Common myeloid progenitor, CD34-positive (primary cell): ENCODE measurements at regions not wholly inside any gene's neighbourhood (a gene's known extent, or its start where the extent isn't known, plus 50 kb on each side); places are given as distances from the start of the nearest gene placed in this dataset.

Source experiments
- CTCF ChIA-PET: fragments of 350-600 bp; sonication (Branson Sonifier 250); formaldehyde crosslinking; loops from one replicate; lab custom pipeline; 2021; ENCODE audit warnings: antibody characterized with exemption; lab: Charles Lee
- POLR2A ChIA-PET: fragments of 350-600 bp; sonication (Branson Sonifier 250); formaldehyde crosslinking; loops from one replicate; lab custom pipeline; 2021; ENCODE audit warnings: antibody characterized with exemption; lab: Charles Lee
- DNase-seq, 3 donors: peaks; one replicate each; pipeline versions ENCODE4 v3.0.0 to v3.0.0-alpha.2; 2013
- H3K27ac ChIP-seq, 2 experiments: 1 replicate in 1 of 2; 2 replicates in 1 of 2; pipeline ENCODE4 v1.7.0; 2013; ENCODE audit warnings: inconsistent platforms in 2 of 2, low read length in 2 of 2, mild to moderate bottlenecking in 2 of 2, low read depth in 1 of 2, moderate library complexity in 1 of 2; ENCODE audit not compliant: severe bottlenecking in 2 of 2, insufficient read depth in 1 of 2, poor library complexity in 1 of 2
- H3K27me3 ChIP-seq, 5 experiments: replicated peaks in 2 of 5; 1 replicate in 3 of 5; 2 replicates in 2 of 5; pipeline versions ENCODE4 v1.6.1 to v1.7.0; 2013; ENCODE audit warnings: low read length in 4 of 5, mild to moderate bottlenecking in 2 of 5, moderate library complexity in 2 of 5, inconsistent platforms in 1 of 5; ENCODE audit not compliant: insufficient read depth in 5 of 5, control insufficient read depth in 4 of 5
- H3K36me3 ChIP-seq, 4 experiments: 1 replicate in 2 of 4; 2 replicates in 2 of 4; pipeline versions ENCODE4 v1.6.1 to v1.7.0; 2013; ENCODE audit warnings: low read length in 3 of 4, control low read depth in 1 of 4, mild to moderate bottlenecking in 1 of 4; ENCODE audit not compliant: control insufficient read depth in 4 of 4, insufficient read depth in 4 of 4
- H3K4me1 ChIP-seq, 4 experiments: 1 replicate in 3 of 4; 2 replicates in 1 of 4; pipeline versions ENCODE4 v1.6.1 to v1.7.1; 2013; ENCODE audit warnings: low read length in 3 of 4, mild to moderate bottlenecking in 3 of 4, control low read depth in 1 of 4, inconsistent platforms in 1 of 4, moderate library complexity in 1 of 4; ENCODE audit not compliant: control insufficient read depth in 4 of 4, insufficient read depth in 4 of 4; ENCODE audit errors: control extremely low read depth in 1 of 4
- H3K4me3 ChIP-seq, 7 experiments: 1 replicate in 4 of 7; 2 replicates in 3 of 7; pipeline versions ENCODE4 v1.5.1 to v1.7.0; 2013; ENCODE audit warnings: mild to moderate bottlenecking in 7 of 7, low read length in 6 of 7, moderate library complexity in 6 of 7, inconsistent platforms in 2 of 7, low read depth in 2 of 7, control low read depth in 1 of 7; ENCODE audit not compliant: insufficient read depth in 4 of 7, control insufficient read depth in 1 of 7; ENCODE audit errors: extremely low read depth in 1 of 7
- H3K9me3 ChIP-seq, 5 experiments: 1 replicate in 4 of 5; 2 replicates in 1 of 5; pipeline versions ENCODE4 v1.6.1 to v1.7.1; 2013; ENCODE audit warnings: low read length in 4 of 5, mild to moderate bottlenecking in 2 of 5, inconsistent platforms in 1 of 5, low read depth in 1 of 5, moderate library complexity in 1 of 5; ENCODE audit not compliant: control insufficient read depth in 4 of 5, insufficient read depth in 2 of 5; ENCODE audit errors: control extremely low read depth in 1 of 5
- WGBS: methylation state at CpG from one replicate; pipeline ENCODE4 v1.1.5; 2013; ENCODE audit not compliant: insufficient coverage; 5-methylcytosine and 5-hydroxymethylcytosine counted together

DNA sequence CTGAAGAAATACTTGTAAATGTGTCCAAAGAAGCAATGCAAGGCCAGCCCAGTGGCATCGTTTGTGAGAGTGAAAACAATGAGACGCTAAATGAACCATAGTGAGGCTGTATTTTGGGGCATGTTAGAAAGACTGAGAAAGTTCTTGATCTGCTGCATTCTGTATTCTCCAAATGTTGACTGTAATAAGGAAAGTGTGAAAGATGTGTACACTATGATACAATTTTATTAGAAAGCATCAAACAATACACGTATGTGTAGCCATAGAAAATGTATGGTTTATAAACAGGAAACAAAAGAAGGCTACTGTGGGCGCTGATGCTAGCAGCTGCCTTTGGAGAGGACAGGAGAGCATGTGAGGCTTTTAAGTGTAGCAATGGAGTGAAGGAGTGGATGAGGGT is 233.5 kb upstream of the E2F8 start:
- Histone ChIP-seq H3K4me3 (no peak overlapping the region), H3K4me1 (no peaks in the 10 kb centered on the region), H3K9me3 (peaks cover 0 to 2% (median 0%) of the 10 kb centered on the region in 5 experiments), H3K36me3 (no peaks in the 10 kb centered on the region), H3K27ac (no peak overlapping the region), H3K27me3 (peaks cover 0 to 26% (median 6%) of the 10 kb centered on the region in 5 experiments)
- WGBS = 79% methylated on average over 2 of the region's 4 CpGs
- ChIA-PET CTCF (no interaction called here), POLR2A (no interaction called here)
- DNase-seq = no peak

DNA sequence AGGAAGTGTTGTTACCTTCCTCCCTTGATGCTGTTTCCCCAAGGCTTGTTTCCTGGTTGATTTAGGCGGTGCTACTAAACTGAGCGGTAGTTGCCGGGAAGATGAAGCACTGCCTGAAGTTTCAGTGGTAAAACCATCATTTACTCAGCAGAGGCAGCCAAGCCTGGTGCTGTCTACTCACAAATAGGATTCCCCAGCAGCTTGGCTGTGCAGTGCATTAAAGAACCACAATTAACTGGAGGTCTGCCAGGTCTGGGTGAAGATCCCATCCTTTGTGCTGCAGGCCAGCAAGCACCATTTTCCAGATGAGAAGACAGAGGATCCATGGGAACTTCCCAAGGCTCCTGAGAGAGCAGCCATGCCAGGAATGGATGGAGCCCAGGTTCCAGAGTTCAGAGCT is 231.9 kb upstream of the E2F8 start:
- Histone ChIP-seq H3K27ac (no peak overlapping the region), H3K9me3 (peaks cover 0 to 2% (median 0%) of the 10 kb centered on the region in 5 experiments), H3K4me3 (no peak overlapping the region), H3K4me1 (no peaks in the 10 kb centered on the region), H3K27me3 (peaks cover 0 to 27% (median 5%) of the 10 kb centered on the region in 5 experiments), H3K36me3 (no peaks in the 10 kb centered on the region)
- ChIA-PET POLR2A (no interaction called here), CTCF (no interaction called here)
- WGBS = 70% methylated on average over 3 of the region's 3 CpGs
- DNase-seq = no peak

DNA sequence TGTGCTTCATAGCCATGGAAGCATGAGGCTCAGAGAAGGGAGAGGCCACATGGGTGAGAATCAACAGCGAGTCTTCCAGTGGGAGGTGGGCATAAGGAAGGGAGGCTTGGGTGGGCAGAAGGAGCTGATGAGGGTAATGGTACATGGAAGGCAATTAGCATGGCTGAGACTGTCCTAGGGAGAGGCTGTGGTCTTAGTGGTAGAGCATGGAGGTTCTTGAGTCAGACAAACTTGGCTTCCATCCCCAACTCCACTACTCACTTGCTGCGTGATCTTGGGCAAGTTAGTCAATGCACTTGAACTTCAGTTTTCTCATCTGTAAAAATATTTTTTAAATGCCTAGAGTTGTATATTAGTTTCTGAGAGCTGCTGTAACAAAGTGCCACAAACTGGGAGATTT is 227.2 kb upstream of the E2F8 start:
- H3K27me3 ChIP-seq = peaks cover 3 to 27% (median 7%) of the 10 kb centered on the region in 5 experiments
- CTCF ChIA-PET = no interaction called here
- no peaks in the 10 kb centered on the region for H3K4me1 ChIP-seq
- no peak overlapping the region for H3K27ac ChIP-seq
- POLR2A ChIA-PET = no interaction called here
- 82% methylated on average over 1 of the region's 2 CpGs for WGBS
- H3K9me3 ChIP-seq = peaks cover 0 to 2% (median 0%) of the 10 kb centered on the region in 5 experiments
- no peak for DNase-seq
- H3K4me3 ChIP-seq = no peak overlapping the region
- no peaks in the 10 kb centered on the region for H3K36me3 ChIP-seq

DNA sequence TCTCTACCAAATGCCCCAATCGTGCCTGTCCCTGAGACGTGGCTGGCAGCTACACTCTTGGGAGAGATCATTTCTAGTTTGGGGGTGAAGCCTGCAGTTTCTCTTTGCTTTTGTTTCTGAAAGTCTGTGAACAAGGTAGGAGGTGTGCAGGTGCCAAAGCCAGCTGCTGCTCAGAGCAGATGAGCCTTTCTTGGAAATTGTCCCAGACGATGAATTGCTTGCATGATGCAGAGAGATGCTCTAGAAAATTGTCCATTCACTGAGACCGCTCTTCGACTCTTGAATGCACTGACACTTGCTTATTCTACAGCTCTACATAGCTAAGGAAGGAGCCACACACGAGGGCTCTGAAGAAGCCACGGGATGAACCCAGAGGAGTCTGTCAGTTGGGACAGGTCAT is 225.6 kb upstream of the E2F8 start:
- WGBS = 93% methylated on average over 6 of the region's 7 CpGs
- Histone ChIP-seq H3K4me3 (no peak overlapping the region), H3K27me3 (peaks cover 3 to 22% (median 7%) of the 10 kb centered on the region in 5 experiments), H3K36me3 (no peaks in the 10 kb centered on the region), H3K27ac (no peak overlapping the region), H3K4me1 (no peaks in the 10 kb centered on the region), H3K9me3 (peaks cover 0 to 2% (median 0%) of the 10 kb centered on the region in 5 experiments)
- CTCF ChIA-PET = no interaction called here
- DNase-seq = no peak
- POLR2A ChIA-PET = no interaction called here

DNA sequence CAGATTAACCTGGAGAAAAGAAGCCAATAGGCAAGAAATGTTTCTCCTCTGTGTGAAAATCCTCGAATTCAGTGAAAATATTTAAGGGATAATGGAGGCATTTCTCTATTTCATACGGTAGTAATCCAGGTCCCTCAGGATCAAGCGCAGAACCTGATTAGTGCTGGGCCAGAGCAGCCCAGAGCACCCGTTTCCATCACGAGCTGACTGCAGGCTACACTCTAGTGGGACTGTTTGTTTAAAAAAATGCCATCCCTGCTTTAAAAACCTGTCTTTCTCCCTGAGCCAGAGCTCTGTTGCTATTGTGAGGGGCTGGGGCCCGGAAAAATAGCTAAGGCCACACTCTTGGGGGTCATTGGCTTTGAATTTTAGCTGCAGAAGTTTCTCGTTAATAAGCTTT is 223.2 kb upstream of the E2F8 start:
- no peaks in the 10 kb centered on the region for H3K9me3 ChIP-seq
- CTCF ChIA-PET = no interaction called here

DNA sequence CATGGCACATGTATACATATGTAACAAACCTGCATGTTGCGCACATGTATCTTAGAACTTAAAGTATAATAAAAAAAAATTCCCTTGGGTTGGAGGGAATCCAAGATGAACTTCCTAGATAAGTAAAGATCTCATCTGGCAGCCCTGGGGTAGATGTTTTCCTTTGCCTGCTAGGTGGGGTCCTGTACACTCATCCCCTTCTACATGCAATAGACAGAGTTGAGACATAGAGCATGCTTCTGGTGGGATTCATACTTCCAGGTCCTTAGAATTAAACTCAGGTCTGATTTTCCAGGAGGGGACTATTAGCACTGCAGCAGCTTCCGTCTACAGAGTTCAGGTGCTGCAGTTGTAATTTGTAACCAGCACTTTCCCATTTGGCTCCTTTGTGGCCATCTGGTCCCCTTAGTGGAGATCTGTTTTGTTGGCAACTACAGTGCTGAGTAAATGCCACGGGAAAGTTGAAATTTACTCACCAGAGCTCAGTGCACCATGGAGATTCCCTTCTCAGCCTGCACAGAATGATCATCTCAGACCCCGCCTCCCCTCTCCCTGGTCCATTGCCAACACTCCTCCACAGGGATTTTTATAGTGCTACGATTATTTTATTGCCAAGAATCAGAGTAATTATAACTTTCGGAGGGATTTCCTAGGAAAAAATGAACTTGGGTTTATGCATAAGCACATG is 220.1 kb upstream of the E2F8 start:
- Histone ChIP-seq H3K4me1 (no peaks in the 10 kb centered on the region), H3K27me3 (peaks cover 0 to 6% (median 0%) of the 10 kb centered on the region in 5 experiments), H3K36me3 (no peaks in the 10 kb centered on the region), H3K4me3 (no peak overlapping the region), H3K9me3 (no peaks in the 10 kb centered on the region), H3K27ac (no peak overlapping the region)
- WGBS = 78% methylated on average over 2 of the region's 6 CpGs
- CTCF ChIA-PET = no interaction called here
- POLR2A ChIA-PET = no interaction called here
- no peak for DNase-seq

More for the DNA sequence above, 223.2 kb upstream of the E2F8 start:
- 91% methylated on average over 7 of the region's 7 CpGs for WGBS
- Histone ChIP-seq H3K36me3 (no peaks in the 10 kb centered on the region), H3K27me3 (peaks cover 3 to 11% (median 7%) of the 10 kb centered on the region in 5 experiments), H3K4me1 (no peaks in the 10 kb centered on the region), H3K27ac (no peak overlapping the region), H3K4me3 (no peak overlapping the region)
- POLR2A ChIA-PET = no interaction called here
- no peak for DNase-seq

DNA sequence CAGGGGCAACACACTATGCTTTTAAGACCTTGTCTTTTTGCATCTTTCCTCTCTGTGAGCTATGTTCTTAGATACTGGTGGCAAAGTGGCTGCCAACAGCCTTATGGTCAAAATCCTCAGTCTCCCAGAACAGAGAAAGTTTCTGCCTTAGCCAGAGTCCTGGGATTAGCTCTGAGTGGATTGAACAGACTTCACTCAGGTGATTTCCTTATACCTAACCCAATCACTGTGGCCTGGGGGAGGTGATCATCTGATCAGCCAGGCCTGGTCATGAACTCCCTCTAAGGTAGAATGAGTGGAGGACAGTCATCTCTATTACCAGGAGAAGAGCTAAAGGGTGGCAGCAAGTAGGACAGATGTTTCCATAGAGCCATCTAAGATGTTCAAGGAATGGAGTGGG is 218.5 kb upstream of the E2F8 start:
- H3K36me3 ChIP-seq = no peaks in the 10 kb centered on the region
- no peaks in the 10 kb centered on the region for H3K4me1 ChIP-seq
- H3K4me3 ChIP-seq = no peak overlapping the region
- peaks cover 0 to 4% (median 0%) of the 10 kb centered on the region in 5 experiments for H3K27me3 ChIP-seq
- H3K27ac ChIP-seq = no peak overlapping the region
- CTCF ChIA-PET = no interaction called here
- no peaks in the 10 kb centered on the region for H3K9me3 ChIP-seq
- POLR2A ChIA-PET = no interaction called here
- DNase-seq = no peak
